ENCODE measurements at regions not wholly inside any gene's neighbourhood (a gene's known extent, or its start where the extent isn't known, plus 50 kb on each side); places are given as distances from the start of the nearest gene placed in this dataset.
"Not testable (repeated sequence)": the region's sequence is repeated elsewhere in the genome, so short reads cannot be mapped to it uniquely, and the experiment has no call there.

DNA sequence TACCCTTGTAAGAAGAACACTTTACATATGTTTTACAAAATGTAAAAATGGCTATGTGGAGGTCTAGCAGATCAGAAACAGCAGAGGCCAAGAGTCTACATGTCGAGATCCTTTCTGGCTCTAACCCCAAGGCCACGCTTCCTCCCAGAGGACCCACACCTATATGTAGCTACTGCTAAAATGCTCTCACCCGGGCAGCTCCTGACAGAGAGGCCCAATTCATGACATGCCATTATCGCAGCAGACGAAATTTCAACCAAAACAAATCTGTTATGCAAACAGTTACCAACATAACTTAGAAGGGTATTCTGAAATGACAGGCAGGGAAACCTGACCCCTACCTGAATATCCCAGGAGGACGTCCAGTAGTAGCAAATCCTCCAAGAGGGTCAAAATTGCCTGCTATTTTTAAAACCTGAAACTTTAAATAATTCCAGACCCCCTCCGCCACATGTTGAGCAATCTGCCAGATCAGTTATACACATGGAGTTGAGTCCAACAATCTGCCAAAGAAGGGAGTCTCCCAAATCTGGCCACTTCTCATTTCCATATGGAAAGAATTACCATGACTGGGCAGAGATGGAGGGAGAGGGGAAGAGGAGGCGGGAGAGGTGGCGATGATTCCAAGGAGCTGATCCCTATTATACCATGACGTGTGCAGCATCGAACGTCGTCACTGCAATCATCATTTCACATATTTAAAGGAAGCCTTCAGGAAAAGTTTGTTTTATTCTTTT, 192.9 kb upstream of the TBL1X start:
- DNase-seq = no peak

DNA sequence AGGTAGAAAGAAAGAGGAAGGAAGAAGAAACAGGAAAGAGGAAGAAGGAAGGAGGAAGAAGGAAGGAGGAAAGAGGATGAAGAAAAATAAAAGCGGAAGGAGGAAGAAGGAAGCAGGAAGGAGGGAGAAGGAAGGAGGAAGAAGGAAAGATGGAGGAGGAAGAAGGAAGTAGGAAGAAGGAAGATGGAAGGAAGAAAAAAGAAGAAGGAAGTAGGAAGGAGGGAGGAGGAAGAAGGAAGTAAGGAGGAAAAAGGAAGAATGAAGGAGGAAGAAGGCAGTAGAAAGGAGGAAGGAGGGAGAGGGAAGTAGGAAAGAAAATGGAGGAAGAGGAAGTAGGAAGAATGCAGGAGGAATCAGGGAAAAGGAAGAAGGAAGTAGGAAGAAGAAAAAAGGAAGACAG, 191.1 kb upstream of the TBL1X start:
- no peak for DNase-seq

DNA sequence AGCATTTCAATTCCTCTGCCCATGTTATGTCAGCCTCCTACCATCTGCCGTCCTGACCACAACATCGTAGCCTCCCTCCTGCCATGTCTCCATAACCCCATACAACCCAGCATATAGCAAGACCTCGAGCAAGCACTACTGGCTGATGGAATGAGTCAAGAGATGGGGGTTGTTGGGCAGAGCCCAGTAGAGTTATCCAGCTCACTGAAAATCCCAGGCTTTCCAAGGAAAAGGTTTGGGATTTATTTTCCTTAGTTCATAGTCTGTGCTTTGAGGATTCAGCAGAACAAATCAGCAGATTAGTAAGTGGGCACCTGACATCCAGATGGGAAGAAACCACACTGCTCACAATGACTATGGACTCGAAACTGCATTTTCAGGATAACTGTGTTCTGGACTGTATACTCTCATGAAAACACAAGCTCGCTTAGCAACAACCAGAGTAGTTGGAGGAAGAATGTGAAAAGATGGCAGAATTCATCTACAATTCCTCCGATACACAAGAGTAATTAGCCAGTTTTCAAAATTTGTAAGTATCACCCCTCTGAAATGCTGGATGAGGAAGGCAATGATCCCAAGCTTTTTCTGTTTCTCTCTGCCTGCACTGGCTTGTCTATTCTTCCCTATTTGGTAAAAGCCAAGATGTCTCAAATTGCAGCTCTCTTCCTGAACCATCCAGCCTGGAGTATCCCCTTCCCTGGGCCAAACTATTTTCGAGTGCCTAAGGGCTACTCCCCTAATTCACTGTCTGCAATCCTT, 186.2 kb upstream of the TBL1X start:
- DNase-seq = peak; percentile 1

- peak; percentile 0 for DNase-seq
These were observed 185.7 kb upstream of the TBL1X start for GRCh38 chrX:9279234-9279544.

GRCh38 chrX:9280831-9281230, 184.0 kb upstream of the TBL1X start:
- DNase-seq = no peak

DNA sequence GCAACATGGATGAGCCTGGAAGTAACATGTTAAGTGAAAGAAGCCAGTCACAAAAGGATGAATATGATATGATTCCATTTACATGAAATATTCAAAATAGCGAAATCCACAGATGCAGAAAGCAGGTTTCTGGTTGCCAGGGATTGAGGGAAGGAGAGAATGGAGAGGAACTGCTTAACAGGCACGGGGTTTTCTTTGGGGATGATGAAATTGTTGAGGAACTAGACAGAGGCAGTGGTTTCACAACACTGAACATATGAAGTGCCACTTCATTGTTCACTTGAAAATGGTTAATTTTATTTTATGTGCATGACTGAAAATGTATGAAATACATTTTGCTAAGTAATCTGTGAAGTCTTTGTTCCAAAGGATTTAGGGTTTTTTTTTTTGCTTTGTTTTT, 182.5 kb upstream of the TBL1X start:
- DNase-seq = no peak

DNA sequence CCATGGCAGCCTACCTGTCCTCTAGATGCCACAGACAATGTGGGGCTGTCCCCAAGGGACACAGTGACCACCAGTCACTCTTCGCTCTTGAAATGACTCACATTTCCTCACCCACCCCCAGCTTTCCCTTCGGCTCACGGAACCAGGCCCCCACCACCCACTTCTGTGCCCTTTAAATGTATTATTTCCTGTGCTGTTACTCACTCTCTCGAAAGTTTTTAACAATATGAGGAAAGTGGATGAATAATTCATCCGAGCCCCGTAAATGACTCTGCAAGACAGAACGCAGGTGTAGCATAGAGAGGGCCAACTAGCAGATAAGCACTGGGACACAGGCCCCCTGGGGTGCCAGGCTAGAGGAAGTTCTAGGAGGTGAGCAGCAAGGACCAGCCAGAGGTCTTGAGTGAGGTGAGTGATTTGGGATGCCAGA, 179.5 kb upstream of the TBL1X start:
- DNase-seq = no peak

GRCh38 chrX:9286234-9286633, 178.6 kb upstream of the TBL1X start:
- no peak for DNase-seq

DNA sequence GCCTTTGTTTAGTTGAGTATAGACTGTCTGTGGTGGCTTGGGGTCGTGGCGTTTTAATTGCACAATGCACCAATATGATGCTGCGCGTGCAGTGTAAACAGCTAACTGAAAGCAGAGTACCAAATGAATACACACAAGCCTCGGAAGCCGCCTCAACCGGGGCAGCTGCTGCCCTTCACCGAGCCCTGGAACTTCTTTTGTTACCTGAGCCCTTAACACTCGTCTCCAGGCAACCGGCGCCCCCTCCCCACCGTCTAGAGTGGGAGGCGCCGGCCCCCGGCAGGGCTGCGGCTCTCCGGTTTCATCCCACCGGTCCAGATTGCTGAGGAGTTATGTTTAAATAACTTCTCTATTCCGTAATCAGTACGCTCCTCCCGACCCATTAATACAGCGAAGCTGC, 173.2 kb upstream of the TBL1X start:
- no peak for DNase-seq

DNA sequence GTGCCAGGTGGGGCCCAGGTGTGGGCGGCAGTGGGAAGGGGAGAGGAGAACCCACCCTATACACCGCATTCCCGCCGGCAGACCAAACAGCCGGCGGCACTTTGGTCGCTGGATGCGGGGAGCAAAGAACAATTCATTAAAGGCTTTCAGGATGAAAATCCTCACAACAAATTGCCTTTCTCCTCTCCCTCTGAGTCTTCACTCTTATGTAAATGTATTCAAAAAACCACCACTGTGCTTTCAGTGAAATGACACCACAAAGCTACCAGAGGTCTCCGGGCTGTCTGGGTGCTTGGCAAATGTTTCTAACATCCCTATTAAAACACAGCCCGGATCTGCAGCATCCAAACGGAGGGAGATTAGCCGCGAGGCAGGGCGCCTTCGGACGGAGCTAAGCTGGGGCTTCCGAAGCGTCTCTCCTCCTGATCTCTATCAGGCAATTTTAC, 171.8 kb upstream of the TBL1X start:
- DNase-seq = no peak

DNA sequence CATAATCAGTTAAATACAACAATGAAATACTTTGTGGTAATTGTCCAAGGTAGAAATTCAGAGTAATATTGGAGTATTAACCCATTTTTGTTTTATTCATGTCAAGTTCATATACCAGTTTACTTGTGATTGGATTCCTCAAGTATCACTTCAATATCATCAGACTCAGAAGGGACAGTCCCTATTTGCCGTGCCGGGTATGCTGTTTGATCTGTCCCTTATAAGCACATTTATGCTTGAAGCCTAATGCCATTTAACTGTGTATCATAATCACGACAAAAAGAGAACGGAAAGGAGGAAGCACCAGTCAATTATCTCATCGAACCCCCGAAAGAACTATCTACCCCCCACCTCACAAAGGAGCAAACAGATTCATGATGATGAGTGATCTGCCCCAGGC, 171.0 kb upstream of the TBL1X start:
- no peak for DNase-seq

GRCh38 chrX:9295551-9295950, 169.3 kb upstream of the TBL1X start:
- DNase-seq = no peak

GRCh38 chrX:9298221-9298620, 166.6 kb upstream of the TBL1X start:
- no peak for DNase-seq

- not testable (repeated sequence) for DNase-seq
These were observed 165.2 kb upstream of the TBL1X start for GRCh38 chrX:9299681-9300080.

DNA sequence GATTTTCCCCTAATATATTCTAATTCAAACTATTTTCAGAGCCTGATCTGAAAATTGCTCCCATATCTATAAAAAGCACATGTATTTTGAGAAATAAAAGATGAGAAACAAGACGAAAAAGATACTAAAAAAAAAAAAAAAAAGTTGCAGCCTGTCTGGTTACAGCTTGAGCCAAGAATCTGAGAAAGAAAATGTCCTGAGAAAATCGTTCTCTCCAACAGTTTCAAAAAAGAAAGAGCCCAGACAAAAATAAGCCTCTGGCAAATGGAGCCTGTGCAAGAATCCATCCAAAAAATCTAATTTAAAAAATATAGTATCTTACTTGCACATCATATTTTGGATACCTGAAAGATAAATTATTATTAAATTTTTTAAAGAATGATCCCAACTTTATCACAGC, 163.0 kb upstream of the TBL1X start:
- DNase-seq = no peak

DNA sequence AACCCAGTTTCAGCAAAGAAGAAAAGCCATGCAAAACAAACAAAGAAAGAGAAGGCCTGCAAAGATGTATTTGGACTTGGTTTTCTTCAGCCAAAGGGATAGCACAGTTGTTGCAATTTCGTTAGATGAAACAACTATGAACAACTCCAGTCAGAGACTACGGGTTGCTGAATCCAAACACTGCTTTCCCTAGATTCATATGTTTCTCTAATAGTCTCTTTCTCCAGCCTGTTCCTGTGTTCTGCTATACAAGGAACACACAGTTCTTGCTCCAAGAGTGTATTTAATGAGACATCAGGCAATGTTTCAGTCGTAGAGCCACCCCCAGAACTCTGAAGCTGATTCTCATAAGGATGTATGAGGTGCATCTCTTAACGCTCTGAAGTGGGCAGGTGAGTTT, 162.5 kb upstream of the TBL1X start:
- DNase-seq = no peak

GRCh38 chrX:9308426-9308825, 156.4 kb upstream of the TBL1X start:
- no peak for DNase-seq

GRCh38 chrX:9310616-9311015, 154.2 kb upstream of the TBL1X start:
- peak; percentile 51 for DNase-seq

DNA sequence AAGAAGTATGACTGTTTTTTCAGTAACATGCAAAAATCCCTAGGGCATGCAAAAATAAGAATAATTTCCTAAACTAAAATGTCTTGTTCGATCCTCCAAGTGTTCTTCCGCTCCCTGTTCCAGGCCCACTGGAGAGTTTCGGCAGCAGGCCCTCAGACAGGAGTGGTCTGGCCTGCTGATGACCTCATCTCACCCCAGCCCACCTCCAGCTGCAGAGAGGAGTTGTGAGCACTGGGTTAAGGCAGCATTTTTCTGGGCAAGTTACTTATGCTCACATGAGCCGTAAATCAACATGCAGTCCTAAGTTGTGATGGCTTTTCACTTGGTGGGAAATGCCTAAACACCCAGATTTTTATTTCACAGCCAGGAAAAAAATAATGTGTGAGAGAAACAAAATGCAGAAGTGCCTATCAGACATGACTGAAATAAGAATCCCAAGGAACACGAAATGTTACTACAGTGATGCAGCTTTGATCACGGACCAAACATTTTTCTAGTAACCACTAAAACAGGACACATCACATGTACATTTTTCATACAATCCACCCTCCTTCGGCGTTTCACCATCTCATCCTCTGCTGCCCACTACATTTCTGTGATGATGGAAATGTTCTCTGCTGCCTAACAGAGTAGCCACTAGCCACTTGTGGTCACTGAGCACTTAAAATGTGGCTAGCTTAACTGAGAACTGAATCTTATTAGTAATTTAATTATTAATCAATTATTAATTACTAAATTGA, 153.3 kb upstream of the TBL1X start:
- DNase-seq = no peak

DNA sequence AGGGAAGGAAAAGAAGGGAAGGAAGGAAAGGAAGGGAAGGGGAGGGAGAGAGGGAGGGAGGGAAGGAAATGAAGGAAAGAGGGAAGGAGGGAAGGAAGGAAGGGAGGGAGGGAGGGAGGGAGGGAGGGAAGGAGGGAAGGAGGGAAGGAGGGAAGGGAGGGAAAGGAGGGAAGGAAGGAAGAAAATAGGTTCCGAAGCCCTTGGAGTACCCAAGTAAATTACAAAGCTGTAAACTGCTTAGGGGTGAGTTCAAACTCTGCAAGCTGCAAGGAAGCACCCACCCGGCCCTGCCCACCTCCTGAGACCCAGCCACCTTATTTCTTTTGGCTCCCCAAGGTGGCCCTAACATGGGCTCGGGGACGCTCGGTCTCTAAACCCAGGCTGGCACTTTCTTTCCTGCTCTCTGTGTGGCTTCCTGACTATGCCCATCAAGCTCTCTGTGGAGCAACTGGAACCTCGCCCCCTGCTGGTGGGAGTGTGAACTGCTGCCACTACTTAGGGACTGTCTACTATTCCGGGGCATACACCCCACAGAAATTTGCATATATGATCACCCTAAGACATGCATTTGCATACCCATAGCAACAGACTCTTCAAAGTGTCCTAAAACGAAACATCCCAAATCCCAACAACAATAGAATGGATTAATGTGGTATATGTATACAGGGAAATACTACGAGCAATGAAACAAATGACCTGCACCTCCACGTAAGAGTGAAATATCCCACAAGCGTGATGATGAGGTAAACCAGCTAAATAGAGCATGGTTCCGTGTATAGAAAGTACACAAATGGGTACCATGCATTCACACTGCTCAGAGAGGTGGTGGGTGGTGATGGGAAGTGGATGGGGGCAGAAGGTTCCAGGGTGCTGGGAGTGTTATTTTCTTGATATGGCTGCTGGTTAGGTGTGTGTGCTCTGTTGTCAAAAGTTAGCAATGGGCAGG, 151.7 kb upstream of the TBL1X start:
- no peak for DNase-seq

DNA sequence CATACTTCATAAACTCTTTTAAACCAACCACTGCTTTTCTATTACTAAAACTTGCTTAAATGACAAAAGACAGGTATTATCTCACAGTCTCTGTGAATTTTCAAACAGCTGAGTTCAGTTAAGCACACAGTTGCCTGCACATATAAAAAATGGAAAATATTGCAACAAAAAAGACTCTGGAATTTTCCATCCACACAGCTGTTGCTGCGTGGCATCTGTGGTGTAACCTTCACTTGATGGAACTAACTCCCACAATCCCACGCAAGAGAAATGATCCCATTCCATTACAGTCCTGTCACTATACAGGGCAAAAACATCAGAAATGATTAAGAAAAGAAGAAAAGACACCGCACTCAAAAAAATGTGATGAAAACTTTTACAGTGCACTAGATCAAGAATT, 149.8 kb upstream of the TBL1X start:
- DNase-seq = no peak

- DNase-seq = no peak
These were observed 148.8 kb upstream of the TBL1X start for GRCh38 chrX:9316096-9316495.

- no peak for DNase-seq
These were observed 147.7 kb upstream of the TBL1X start for GRCh38 chrX:9317176-9317575.
